Colonic mucosa (tissue), 4 donors: ENCODE measurements at regions not wholly inside any gene's neighbourhood (a gene's known extent, or its start where the extent isn't known, plus 50 kb on each side); places are given as distances from the start of the nearest gene placed in this dataset.

ENCODE experiments used
- DNase-seq: peaks from one replicate; pipeline ENCODE4 v3.0.0-alpha.2; 2020
- H3K27ac ChIP-seq: fragments of 200-600 bp; one replicate; pipeline ENCODE4 v1.8.0; 2021
- H3K27me3 ChIP-seq: fragments of 200-600 bp; one replicate; pipeline ENCODE4 v1.8.0; 2021
- H3K36me3 ChIP-seq: fragments of 200-600 bp; one replicate; pipeline ENCODE4 v1.8.0; 2021
- H3K4me1 ChIP-seq: fragments of 200-600 bp; one replicate; pipeline ENCODE4 v1.8.0; 2021; ENCODE audit warnings: mild to moderate bottlenecking
- H3K4me3 ChIP-seq: fragments of 200-600 bp; one replicate; pipeline ENCODE4 v1.8.0; 2021
- H3K9ac ChIP-seq, 2 donors: one replicate each; pipeline ENCODE4 v1.7.0; 2013; ENCODE audit warnings: control low read depth in 2 of 2, low read depth in 2 of 2, low read length in 2 of 2
- H3K9me3 ChIP-seq: fragments of 200-600 bp; one replicate; pipeline ENCODE4 v1.8.0; 2021
- CTCF ChIP-seq: fragments of 200-600 bp; IDR thresholded peaks from one replicate; pipeline ENCODE4 v1.8.0; 2022; ENCODE audit warnings: antibody characterized with exemption, mild to moderate bottlenecking
- intact Hi-C: fragments of 100-400 bp; cut with DNase I; formaldehyde crosslinking; loops from one replicate; pipeline ENCODE4 v1.14.1; 2022
- donor health status: healthy.
- donor health status: DM: no; HTN: no; CAD: no.
- donor health status: DM: no; HTN: no; CAD: no.

- Histone ChIP-seq H3K9ac (no peak overlapping the region), H3K36me3 (no peaks in the 10 kb centered on the region), H3K27me3 (no peaks in the 10 kb centered on the region), H3K4me1 (no peaks in the 10 kb centered on the region), H3K9me3 (no peaks in the 10 kb centered on the region), H3K27ac (no peak overlapping the region), H3K4me3 (no peak overlapping the region)
- TF ChIP-seq CTCF = no peak
- intact Hi-C loops = no loop called here
- no peak for DNase-seq
Measured at GRCh38 chr16:66289986-66290385, 76.5 kb upstream of the CDH5 start.

GRCh38 chr16:66289051-66289680 is 77.3 kb upstream of the CDH5 start:
- Histone ChIP-seq H3K4me3 (no peak overlapping the region), H3K4me1 (no peaks in the 10 kb centered on the region), H3K9ac (no peak overlapping the region), H3K27ac (no peak overlapping the region), H3K36me3 (no peaks in the 10 kb centered on the region), H3K9me3 (no peaks in the 10 kb centered on the region), H3K27me3 (no peaks in the 10 kb centered on the region)
- DNase-seq = no peak
- intact Hi-C loops = no loop called here
- no peak for TF ChIP-seq CTCF

GRCh38 chr16:66287926-66288325 is 78.6 kb upstream of the CDH5 start:
- Histone ChIP-seq H3K27ac (no peak overlapping the region), H3K9ac (no peak overlapping the region), H3K9me3 (no peaks in the 10 kb centered on the region), H3K27me3 (no peaks in the 10 kb centered on the region), H3K4me1 (no peaks in the 10 kb centered on the region), H3K36me3 (no peaks in the 10 kb centered on the region), H3K4me3 (no peak overlapping the region)
- TF ChIP-seq CTCF = no peak
- DNase-seq = no peak
- intact Hi-C loops = no loop called here

DNA sequence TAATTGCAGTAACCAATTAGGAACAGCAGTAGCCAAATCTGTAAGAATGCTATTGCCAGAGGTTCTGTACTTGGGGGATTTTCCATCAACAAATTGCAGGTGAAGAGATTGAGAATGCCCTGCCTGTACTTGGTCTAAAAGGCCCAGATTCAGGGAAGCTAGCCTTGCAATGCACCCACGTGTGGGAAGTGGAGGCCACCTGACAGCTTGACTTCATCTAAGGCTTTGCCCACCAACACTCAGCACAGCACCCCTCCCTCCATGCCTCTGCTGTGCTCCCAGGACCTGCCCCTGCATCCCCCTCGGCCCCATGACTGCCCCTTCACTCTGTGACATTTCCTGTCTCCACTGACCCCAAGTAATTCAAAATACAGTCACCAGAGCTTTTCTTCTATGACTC is 79.1 kb upstream of the CDH5 start:
- no peaks in the 10 kb centered on the region for H3K36me3 ChIP-seq
- H3K4me3 ChIP-seq = no peak overlapping the region
- H3K27ac ChIP-seq = no peak overlapping the region
- H3K27me3 ChIP-seq = no peaks in the 10 kb centered on the region
- DNase-seq = no peak
- TF ChIP-seq CTCF = no peak
- H3K9me3 ChIP-seq = no peaks in the 10 kb centered on the region
- H3K4me1 ChIP-seq = no peaks in the 10 kb centered on the region
- H3K9ac ChIP-seq = no peak overlapping the region
- intact Hi-C loops = no loop called here

GRCh38 chr16:66286527-66286926 is 80.0 kb upstream of the CDH5 start:
- intact Hi-C loops = no loop called here
- Histone ChIP-seq H3K27me3 (no peaks in the 10 kb centered on the region), H3K27ac (no peak overlapping the region), H3K9me3 (no peaks in the 10 kb centered on the region), H3K36me3 (no peaks in the 10 kb centered on the region), H3K4me1 (no peaks in the 10 kb centered on the region), H3K9ac (no peak overlapping the region), H3K4me3 (no peak overlapping the region)
- no peak for DNase-seq
- no peak for TF ChIP-seq CTCF
